ENCODE measurements at regions not wholly inside any gene's neighbourhood (a gene's known extent, or its start where the extent isn't known, plus 50 kb on each side); places are given as distances from the start of the nearest gene placed in this dataset.

DNA sequence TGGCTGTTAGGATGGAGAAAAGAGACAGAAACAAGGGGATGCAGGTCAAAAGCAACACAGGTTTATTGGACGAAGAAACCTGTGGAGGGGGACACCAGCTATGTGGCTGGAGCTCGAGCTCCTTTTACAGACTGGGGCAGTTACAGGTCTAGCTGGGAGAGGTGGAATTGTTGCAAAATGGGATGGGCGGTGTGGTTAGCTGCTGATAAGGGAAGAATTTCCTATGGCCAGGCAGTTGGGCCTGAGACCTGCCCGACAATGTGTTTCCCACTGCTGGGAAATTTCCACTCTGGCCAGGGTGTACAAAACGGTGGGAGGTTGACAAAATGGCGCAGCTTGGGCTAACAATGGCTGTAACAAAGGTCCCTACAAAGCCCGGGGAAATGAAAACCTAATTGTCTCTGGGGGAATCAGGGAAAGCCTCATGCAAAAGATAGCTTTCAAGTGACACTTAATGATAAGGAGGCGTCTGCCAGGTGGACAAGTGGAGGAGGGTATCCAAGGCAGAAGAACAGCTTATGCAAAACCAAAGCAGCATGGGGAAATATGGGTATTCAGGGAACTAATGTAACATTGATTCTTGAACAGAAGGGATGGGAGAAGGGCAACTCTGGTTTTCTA is 137.4 kb upstream of the SGO1 start:
- no peak overlapping the region for H3K4me3 ChIP-seq
- H3K4me2 ChIP-seq (ENCODE audit: control insufficient read depth, insufficient read depth), result no peak overlapping the region
- ChIA-PET POLR2A (no interaction called here), CTCF (no interaction called here), SMC1A (ENCODE audit: uncharacterized antibody, unreplicated experiment) (interaction anchor here (0.7 kb wide), 1 partner anchor 10 kb away, joined by 3 read pairs; no protein-coding TSS in a partner anchor), RAD21 (ENCODE audit: unreplicated experiment) (no interaction called here)
- BruUV-seq (replicated peaks), result no TSS peak
- DNase-seq (ENCODE audit: low read depth, low spot score), result no peak
- H2AFZ ChIP-seq (ENCODE audit: control insufficient read depth, low read depth, low read length), result no peak overlapping the region
- H3K9ac ChIP-seq (ENCODE audit: control insufficient read depth, insufficient read depth, low read length), result no peak overlapping the region
- intact Hi-C loops (cut with micrococcal nuclease; ENCODE audit: unreplicated experiment) (loop anchor here (10.0 kb wide), 2 partner anchors 289 to 439 kb away; no protein-coding TSS in a partner anchor), in situ Hi-C loops (cut with MboI) (no loop called here)
- H3K79me2 ChIP-seq (ENCODE audit: control insufficient read depth, insufficient read depth, low read length), result no peaks in the 10 kb centered on the region
- H3K4me1 ChIP-seq (ENCODE audit: control insufficient read depth, insufficient read depth, low read length), result peaks cover 4% of the 10 kb centered on the region; the same call in 1 of the 2 replicates
- H3K9me3 ChIP-seq (replicated peaks; ENCODE audit: control insufficient read depth, insufficient read depth, low read length), result no peaks in the 10 kb centered on the region
- no peak for ATAC-seq
- WGBS (ENCODE audit: insufficient coverage, insufficient replicate concordance, low lambda C conversion rate, missing lambda C conversion rate), result 46% methylated on average over 8 of the region's 8 CpGs
- no peak for TF ChIP-seq GATAD2B (conservative IDR thresholded peaks at IDR 0.05; ENCODE audit: low read depth)
- no peaks in the 10 kb centered on the region for H3K27me3 ChIP-seq (replicated peaks in 1 of 2; ENCODE audit: control insufficient read depth in 2 of 2, insufficient read depth in 2 of 2, low read length in 1 of 2)
- no peak overlapping the region for H3K27ac ChIP-seq (ENCODE audit: control insufficient read depth, insufficient read depth)
- no peaks in the 10 kb centered on the region for H3K36me3 ChIP-seq (ENCODE audit: control insufficient read depth in 2 of 2, insufficient read depth in 2 of 2, low read length in 1 of 2)
- H4K20me1 ChIP-seq (ENCODE audit: control insufficient read depth, insufficient read depth), result no peaks in the 10 kb centered on the region
- FAIRE-seq, result no peak

DNA sequence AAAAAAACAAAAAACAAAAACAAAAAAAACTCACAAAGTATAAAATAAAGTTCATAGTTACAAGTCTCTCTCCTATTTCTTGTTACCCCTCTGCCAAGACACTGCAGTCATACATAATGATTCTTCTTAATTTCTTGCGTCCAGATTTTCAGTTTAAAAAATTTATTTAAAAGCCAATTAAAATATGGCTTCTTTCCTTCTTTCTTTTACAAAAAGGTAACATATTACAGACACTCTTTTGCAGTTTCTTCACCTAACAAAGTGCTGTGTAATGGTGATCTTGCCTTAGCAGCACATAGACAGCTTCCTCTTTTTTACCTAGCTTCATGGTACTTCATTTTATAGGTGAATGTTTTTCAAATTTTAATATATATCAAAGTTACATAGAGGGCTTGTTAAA is 136.1 kb upstream of the SGO1 start:
- no peak overlapping the region for H3K4me2 ChIP-seq (ENCODE audit: control insufficient read depth, insufficient read depth)
- 90% methylated on average over 1 of the region's 1 CpG for WGBS (ENCODE audit: insufficient coverage, insufficient replicate concordance, low lambda C conversion rate, missing lambda C conversion rate)
- in situ Hi-C loops (cut with MboI) (no loop called here), intact Hi-C loops (cut with micrococcal nuclease; ENCODE audit: unreplicated experiment) (loop anchor here (10.0 kb wide), 2 partner anchors 287 to 437 kb away; no protein-coding TSS in a partner anchor)
- no peak for DNase-seq (ENCODE audit: low read depth, low spot score)
- ChIA-PET RAD21 (ENCODE audit: unreplicated experiment) (interaction anchor here (0.6 kb wide), 1 partner anchor 621 kb away, joined by 3 read pairs; no protein-coding TSS in a partner anchor), POLR2A (no interaction called here), CTCF (interaction anchor here (0.7 to 1.4 kb wide), 2 partner anchors 8 to 40 kb away, joined by 3 read pairs; no protein-coding TSS in a partner anchor), SMC1A (ENCODE audit: uncharacterized antibody, unreplicated experiment) (no interaction called here)
- FAIRE-seq, result no peak
- no peak for TF ChIP-seq NFIC (IDR thresholded peaks at IDR 0.05; ENCODE audit: low read depth, low read length)
- H3K36me3 ChIP-seq (ENCODE audit: control insufficient read depth in 2 of 2, insufficient read depth in 2 of 2, low read length in 1 of 2), result no peaks in the 10 kb centered on the region
- no peak overlapping the region for H2AFZ ChIP-seq (ENCODE audit: control insufficient read depth, low read depth, low read length)
- no peak for ATAC-seq
- no peaks in the 10 kb centered on the region for H3K79me2 ChIP-seq (ENCODE audit: control insufficient read depth, insufficient read depth, low read length)
- BruUV-seq (replicated peaks), result no TSS peak
- H3K27me3 ChIP-seq (replicated peaks in 1 of 2; ENCODE audit: control insufficient read depth in 2 of 2, insufficient read depth in 2 of 2, low read length in 1 of 2), result no peaks in the 10 kb centered on the region
- no peaks in the 10 kb centered on the region for H3K9me3 ChIP-seq (replicated peaks; ENCODE audit: control insufficient read depth, insufficient read depth, low read length)
- H3K27ac ChIP-seq (ENCODE audit: control insufficient read depth, insufficient read depth), result no peak overlapping the region
- H3K4me1 ChIP-seq (ENCODE audit: control insufficient read depth, insufficient read depth, low read length), result peaks cover 4% of the 10 kb centered on the region; the same call in 1 of the 2 replicates
- H3K4me3 ChIP-seq, result no peak overlapping the region
- H4K20me1 ChIP-seq (ENCODE audit: control insufficient read depth, insufficient read depth), result no peaks in the 10 kb centered on the region
- no peak overlapping the region for H3K9ac ChIP-seq (ENCODE audit: control insufficient read depth, insufficient read depth, low read length)
